H1 (cell line): ENCODE measurements at regions not wholly inside any gene's neighbourhood (a gene's known extent, or its start where the extent isn't known, plus 50 kb on each side); places are given as distances from the start of the nearest gene placed in this dataset.

Experiments
- ASH2L ChIP-seq: fragments of 200-600, 300-600 bp; sonication (generic); IDR thresholded peaks from one replicate; pipeline ENCODE4 v1.7.1; 2017; ENCODE audit warnings: low read length
- TAF7 ChIP-seq: optimal IDR thresholded peaks from 2 replicates; pipeline ENCODE3; 2011; ENCODE audit warnings: low read depth, mild to moderate bottlenecking, inconsistent platforms, low read length, moderate library complexity, borderline replicate concordance

- TF ChIP-seq TAF7 (no peak), ASH2L (no peak)
These were observed 195.4 kb downstream of the RNF152 start (continued) for GRCh38 chr18:61697306-61697909.
